Calu3 (cell line): ENCODE measurements at regions not wholly inside any gene's neighbourhood (a gene's known extent, or its start where the extent isn't known, plus 50 kb on each side); places are given as distances from the start of the nearest gene placed in this dataset.

Source experiments
- BruUV-seq: library from RNA; stranded (reverse); fragments of 400-500 nt; replicated peaks from 2 replicates; lab custom pipeline; 2021; lab: Mats Ljungman, UMichigan
- CTCF ChIA-PET: fragments of 300-600 bp; sonication (Branson Sonifier 250); formaldehyde crosslinking; loops from one replicate; lab custom pipeline; 2022; ENCODE audit warnings: antibody characterized with exemption; lab: Charles Lee
- DNase-seq: peaks from one replicate; pipeline ENCODE4 v3.0.0; 2022
- H3K27ac Mint-ChIP-seq: one replicate; pipeline ENCODE4 v1.8.0; 2022; ENCODE audit warnings: mixed read lengths; ENCODE audit not compliant: unreplicated experiment
- H3K27me3 Mint-ChIP-seq: one replicate; pipeline ENCODE4 v1.8.0; 2022; ENCODE audit warnings: mixed read lengths; ENCODE audit not compliant: unreplicated experiment
- H3K36me3 Mint-ChIP-seq: one replicate; pipeline ENCODE4 v1.8.0; 2022; ENCODE audit warnings: mild to moderate bottlenecking, moderate library complexity, mixed read lengths; ENCODE audit not compliant: insufficient read depth, unreplicated experiment
- H3K4me1 Mint-ChIP-seq: one replicate; pipeline ENCODE4 v1.8.0; 2022; ENCODE audit warnings: mild to moderate bottlenecking, low read depth, mixed read lengths; ENCODE audit not compliant: unreplicated experiment
- H3K4me3 Mint-ChIP-seq: one replicate; pipeline ENCODE4 v1.8.0; 2022; ENCODE audit warnings: mild to moderate bottlenecking, low read depth, moderate library complexity, mixed read lengths; ENCODE audit not compliant: unreplicated experiment
- H3K9me3 Mint-ChIP-seq: one replicate; pipeline ENCODE4 v1.8.0; 2022; ENCODE audit warnings: low read depth, mixed read lengths; ENCODE audit not compliant: unreplicated experiment
- CTCF ChIP-seq: fragments of 200-600 bp; IDR thresholded peaks from one replicate; pipeline ENCODE4 v1.8.0; 2022; ENCODE audit warnings: antibody characterized with exemption; ENCODE audit not compliant: unreplicated experiment
- intact Hi-C: fragments of 100-400 bp; cut with micrococcal nuclease; formaldehyde crosslinking; loops from one replicate; pipeline ENCODE4 v1.10.0; 2022; ENCODE audit not compliant: unreplicated experiment

- TF ChIP-seq CTCF = no peak
- Mint-ChIP-seq H3K27me3 (no peaks in the 10 kb centered on the region), H3K36me3 (no peaks in the 10 kb centered on the region), H3K4me1 (no peaks in the 10 kb centered on the region), H3K9me3 (no peaks in the 10 kb centered on the region), H3K27ac (no peak overlapping the region), H3K4me3 (no peak overlapping the region)
- intact Hi-C loops = no loop called here
- no TSS peak for BruUV-seq
- DNase-seq = no peak
- CTCF ChIA-PET = no interaction called here
These were observed 467.5 kb downstream of the XIRP2 start for GRCh38 chr2:167355821-167356220.

GRCh38 chr2:167353605-167354280, 465.5 kb downstream of the XIRP2 start:
- DNase-seq = no peak
- Mint-ChIP-seq H3K4me3 (no peak overlapping the region), H3K4me1 (no peaks in the 10 kb centered on the region), H3K27me3 (no peaks in the 10 kb centered on the region), H3K27ac (no peak overlapping the region), H3K9me3 (no peaks in the 10 kb centered on the region), H3K36me3 (no peaks in the 10 kb centered on the region)
- TF ChIP-seq CTCF = no peak
- CTCF ChIA-PET = interaction anchor here (0.6 kb wide), 1 partner anchor 84 kb away, joined by 3 read pairs; no protein-coding TSS in a partner anchor
- intact Hi-C loops = no loop called here
- BruUV-seq = no TSS peak

- Mint-ChIP-seq H3K27ac (no peak overlapping the region), H3K9me3 (no peaks in the 10 kb centered on the region), H3K36me3 (no peaks in the 10 kb centered on the region), H3K4me3 (no peak overlapping the region), H3K27me3 (no peaks in the 10 kb centered on the region), H3K4me1 (no peaks in the 10 kb centered on the region)
- no TSS peak for BruUV-seq
- DNase-seq = no peak
- CTCF ChIA-PET = no interaction called here
- TF ChIP-seq CTCF = no peak
- intact Hi-C loops = no loop called here
These were observed 457.3 kb downstream of the XIRP2 start for GRCh38 chr2:167345559-167345958.

- Mint-ChIP-seq H3K27me3 (no peaks in the 10 kb centered on the region), H3K4me1 (no peaks in the 10 kb centered on the region), H3K36me3 (no peaks in the 10 kb centered on the region), H3K4me3 (no peak overlapping the region), H3K27ac (no peak overlapping the region), H3K9me3 (no peaks in the 10 kb centered on the region)
- TF ChIP-seq CTCF = no peak
- intact Hi-C loops = loop anchor here (5.0 kb wide), 1 partner anchor 775 kb away; no protein-coding TSS in a partner anchor
- no peak for DNase-seq
- no TSS peak for BruUV-seq
- CTCF ChIA-PET = no interaction called here
These were observed 454.5 kb downstream of the XIRP2 start for GRCh38 chr2:167342769-167343168.
